ENCODE measurements at regions not wholly inside any gene's neighbourhood (a gene's known extent, or its start where the extent isn't known, plus 50 kb on each side); places are given as distances from the start of the nearest gene placed in this dataset.
"Not testable (repeated sequence)": the region's sequence is repeated elsewhere in the genome, so short reads cannot be mapped to it uniquely, and the experiment has no call there.

GRCh38 chr17:55926276-55926990 is 175.6 kb downstream of the PCTP start:
- H3K9me3 ChIP-seq: no peaks in the 10 kb centered on the region
- no peaks in the 10 kb centered on the region for H3K27me3 ChIP-seq
- no peaks in the 10 kb centered on the region for H3K36me3 ChIP-seq
- no peaks in the 10 kb centered on the region for H3K4me1 ChIP-seq
- TF ChIP-seq CTCF (IDR thresholded peaks at IDR 0.05) (no peak), POLR2A (IDR thresholded peaks at IDR 0.05) (no peak)
- intact Hi-C loops (cut with DNase I): no loop called here
- no peak overlapping the region for H3K4me3 ChIP-seq (replicated peaks in 1 of 3)
- no peak overlapping the region for H3K27ac ChIP-seq
- DNase-seq: no peak
- 57 to 59% methylated on average over 4 of the region's 4 CpGs for WGBS, 2 donors

GRCh38 chr17:55930291-55930809 is 179.5 kb downstream of the PCTP start:
- no peak for TF ChIP-seq POLR2A (IDR thresholded peaks at IDR 0.05)
- TF ChIP-seq CTCF (IDR thresholded peaks at IDR 0.05): no peak
- no peak overlapping the region for H3K4me3 ChIP-seq (replicated peaks in 1 of 3)
- H3K27me3 ChIP-seq: no peaks in the 10 kb centered on the region
- WGBS, 2 donors: 86 to 91% methylated on average over 1 of the region's 1 CpG
- no peaks in the 10 kb centered on the region for H3K36me3 ChIP-seq
- H3K27ac ChIP-seq: no peak overlapping the region
- H3K9me3 ChIP-seq: no peaks in the 10 kb centered on the region
- H3K4me1 ChIP-seq: no peaks in the 10 kb centered on the region
- intact Hi-C loops (cut with DNase I): no loop called here
- DNase-seq: no peak

- no peaks in the 10 kb centered on the region for H3K36me3 ChIP-seq
- no peak overlapping the region for H3K27ac ChIP-seq
- no peaks in the 10 kb centered on the region for H3K27me3 ChIP-seq
- intact Hi-C loops (cut with DNase I): no loop called here
- TF ChIP-seq CTCF (IDR thresholded peaks at IDR 0.05): no peak
- no peaks in the 10 kb centered on the region for H3K4me1 ChIP-seq
- WGBS, 2 donors: 80 to 88% methylated on average over 1 of the region's 1 CpG
- H3K9me3 ChIP-seq: no peaks in the 10 kb centered on the region
- DNase-seq: no peak
- H3K4me3 ChIP-seq (replicated peaks in 1 of 3): no peak overlapping the region
Measured at GRCh38 chr17:55931446-55931845, 180.6 kb downstream of the PCTP start.

- no peaks in the 10 kb centered on the region for H3K9me3 ChIP-seq
- H3K27ac ChIP-seq: no peak overlapping the region
- TF ChIP-seq CTCF (IDR thresholded peaks at IDR 0.05) (no peak), POLR2A (IDR thresholded peaks at IDR 0.05) (no peak)
- no peaks in the 10 kb centered on the region for H3K27me3 ChIP-seq
- H3K4me1 ChIP-seq: no peaks in the 10 kb centered on the region
- H3K36me3 ChIP-seq: no peaks in the 10 kb centered on the region
- intact Hi-C loops (cut with DNase I): no loop called here
- no peak overlapping the region for H3K4me3 ChIP-seq (replicated peaks in 1 of 3)
- DNase-seq: no peak
- WGBS, 2 donors: 80 to 92% methylated on average over 2 of the region's 2 CpGs
Measured at GRCh38 chr17:55932973-55933372, 182.1 kb downstream of the PCTP start.

- 11 to 14% methylated on average over 4 to 6 of the region's 8 CpGs for WGBS, 2 donors
- H3K9me3 ChIP-seq; intact Hi-C loops (cut with DNase I); H3K36me3 ChIP-seq; H3K4me1 ChIP-seq; H3K27ac ChIP-seq; H3K4me3 ChIP-seq (replicated peaks in 1 of 3); DNase-seq; H3K27me3 ChIP-seq: not testable (repeated sequence)
Measured at GRCh38 chr17:55939181-55939810, 188.4 kb downstream of the PCTP start.
